ENCODE measurements at regions not wholly inside any gene's neighbourhood (a gene's known extent, or its start where the extent isn't known, plus 50 kb on each side); places are given as distances from the start of the nearest gene placed in this dataset.

DNA sequence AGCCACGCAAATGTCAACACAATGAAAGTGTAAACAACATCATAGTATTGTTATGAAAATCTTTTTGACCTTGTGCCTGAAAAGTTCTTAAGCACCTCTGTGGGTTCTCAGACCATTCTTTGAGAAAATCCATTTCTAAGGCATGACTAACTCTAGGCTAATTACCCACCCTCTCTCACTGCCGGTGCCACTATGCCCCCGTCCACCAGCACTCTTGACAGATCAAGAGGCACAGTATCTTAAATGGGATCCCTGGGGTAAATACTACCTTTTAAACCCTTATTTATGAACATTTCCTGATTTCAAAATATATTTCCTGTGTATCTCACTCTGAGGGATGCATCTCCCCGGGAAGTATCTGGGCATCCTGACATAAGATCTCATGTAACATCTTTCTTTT is 607.5 kb downstream of the METTL15 start:
- TF ChIP-seq, protein P1, sequence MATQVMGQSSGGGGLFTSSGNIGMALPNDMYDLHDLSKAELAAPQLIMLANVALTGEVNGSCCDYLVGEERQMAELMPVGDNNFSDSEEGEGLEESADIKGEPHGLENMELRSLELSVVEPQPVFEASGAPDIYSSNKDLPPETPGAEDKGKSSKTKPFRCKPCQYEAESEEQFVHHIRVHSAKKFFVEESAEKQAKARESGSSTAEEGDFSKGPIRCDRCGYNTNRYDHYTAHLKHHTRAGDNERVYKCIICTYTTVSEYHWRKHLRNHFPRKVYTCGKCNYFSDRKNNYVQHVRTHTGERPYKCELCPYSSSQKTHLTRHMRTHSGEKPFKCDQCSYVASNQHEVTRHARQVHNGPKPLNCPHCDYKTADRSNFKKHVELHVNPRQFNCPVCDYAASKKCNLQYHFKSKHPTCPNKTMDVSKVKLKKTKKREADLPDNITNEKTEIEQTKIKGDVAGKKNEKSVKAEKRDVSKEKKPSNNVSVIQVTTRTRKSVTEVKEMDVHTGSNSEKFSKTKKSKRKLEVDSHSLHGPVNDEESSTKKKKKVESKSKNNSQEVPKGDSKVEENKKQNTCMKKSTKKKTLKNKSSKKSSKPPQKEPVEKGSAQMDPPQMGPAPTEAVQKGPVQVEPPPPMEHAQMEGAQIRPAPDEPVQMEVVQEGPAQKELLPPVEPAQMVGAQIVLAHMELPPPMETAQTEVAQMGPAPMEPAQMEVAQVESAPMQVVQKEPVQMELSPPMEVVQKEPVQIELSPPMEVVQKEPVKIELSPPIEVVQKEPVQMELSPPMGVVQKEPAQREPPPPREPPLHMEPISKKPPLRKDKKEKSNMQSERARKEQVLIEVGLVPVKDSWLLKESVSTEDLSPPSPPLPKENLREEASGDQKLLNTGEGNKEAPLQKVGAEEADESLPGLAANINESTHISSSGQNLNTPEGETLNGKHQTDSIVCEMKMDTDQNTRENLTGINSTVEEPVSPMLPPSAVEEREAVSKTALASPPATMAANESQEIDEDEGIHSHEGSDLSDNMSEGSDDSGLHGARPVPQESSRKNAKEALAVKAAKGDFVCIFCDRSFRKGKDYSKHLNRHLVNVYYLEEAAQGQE (IDR thresholded peaks at IDR 0.05; ENCODE audit: insufficient read depth in 1 of 2, low read depth in 2 of 2, low read length in 1 of 2) = no peak
- TF ChIP-seq, protein P2, sequence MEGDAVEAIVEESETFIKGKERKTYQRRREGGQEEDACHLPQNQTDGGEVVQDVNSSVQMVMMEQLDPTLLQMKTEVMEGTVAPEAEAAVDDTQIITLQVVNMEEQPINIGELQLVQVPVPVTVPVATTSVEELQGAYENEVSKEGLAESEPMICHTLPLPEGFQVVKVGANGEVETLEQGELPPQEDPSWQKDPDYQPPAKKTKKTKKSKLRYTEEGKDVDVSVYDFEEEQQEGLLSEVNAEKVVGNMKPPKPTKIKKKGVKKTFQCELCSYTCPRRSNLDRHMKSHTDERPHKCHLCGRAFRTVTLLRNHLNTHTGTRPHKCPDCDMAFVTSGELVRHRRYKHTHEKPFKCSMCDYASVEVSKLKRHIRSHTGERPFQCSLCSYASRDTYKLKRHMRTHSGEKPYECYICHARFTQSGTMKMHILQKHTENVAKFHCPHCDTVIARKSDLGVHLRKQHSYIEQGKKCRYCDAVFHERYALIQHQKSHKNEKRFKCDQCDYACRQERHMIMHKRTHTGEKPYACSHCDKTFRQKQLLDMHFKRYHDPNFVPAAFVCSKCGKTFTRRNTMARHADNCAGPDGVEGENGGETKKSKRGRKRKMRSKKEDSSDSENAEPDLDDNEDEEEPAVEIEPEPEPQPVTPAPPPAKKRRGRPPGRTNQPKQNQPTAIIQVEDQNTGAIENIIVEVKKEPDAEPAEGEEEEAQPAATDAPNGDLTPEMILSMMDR (IDR thresholded peaks at IDR 0.05) = no peak
